Lower leg skin (tissue), 4 donors: ENCODE measurements at regions not wholly inside any gene's neighbourhood (a gene's known extent, or its start where the extent isn't known, plus 50 kb on each side); places are given as distances from the start of the nearest gene placed in this dataset.

ENCODE experiments used
- DNase-seq, 2 donors: peaks; one replicate each; pipeline ENCODE4 v3.0.0-alpha.2; 2019; ENCODE audit warnings: low spot score in 2 of 2
- H3K4me3 ChIP-seq: fragments of 200-600 bp; sonication (generic); 2 replicates; pipeline ENCODE4 v1.5.1; 2017; ENCODE audit warnings: mild to moderate bottlenecking, low read depth; ENCODE audit not compliant: poor library complexity, severe bottlenecking
- CTCF ChIP-seq, 3 donors: fragments of 450-650 bp; IDR thresholded peaks; one replicate each; pipeline ENCODE4 v1.5.1; 2016; ENCODE audit warnings: antibody characterized with exemption in 3 of 3, mild to moderate bottlenecking in 3 of 3, moderate library complexity in 2 of 3
- POLR2A ChIP-seq, 2 donors: fragments of 450-650 bp; IDR thresholded peaks; one replicate each; pipeline ENCODE4 v1.6.1; 2016 to 2017; ENCODE audit warnings: antibody characterized with exemption in 2 of 2, mild to moderate bottlenecking in 1 of 2, moderate library complexity in 1 of 2
- WGBS, 2 donors: methylation state at CpG; one replicate each; pipeline ENCODE4 v1.1.5; 2018; 5-methylcytosine and 5-hydroxymethylcytosine counted together
- intact Hi-C: fragments of 100-400 bp; cut with DNase I; formaldehyde crosslinking; loops from one replicate; pipeline ENCODE4 v1.15.0; 2023; ENCODE audit warnings: low total_unique reads

- TF ChIP-seq CTCF (IDR thresholded peaks at IDR 0.05) (no peak), POLR2A (IDR thresholded peaks at IDR 0.05) (no peak)
- no peak overlapping the region for H3K4me3 ChIP-seq
- intact Hi-C loops: loop anchor here (10.0 kb wide), 1 partner anchor 156 kb away; the partner anchor contains the start of gene RUNX3
- WGBS, 2 donors: 79 to 89% methylated on average over 13 of the region's 13 CpGs
- no peak for DNase-seq
These were observed 141.4 kb downstream of the SYF2 start for GRCh38 chr1:25090707-25091422.

- intact Hi-C loops: loop anchor here (10.0 kb wide), 1 partner anchor 155 kb away; the partner anchor contains the start of gene RUNX3
- DNase-seq: no peak
- 92 to 93% methylated on average over 7 of the region's 7 CpGs for WGBS, 2 donors
These were observed 142.5 kb downstream of the SYF2 start for GRCh38 chr1:25089772-25090171.

GRCh38 chr1:25088946-25089345 is 143.4 kb downstream of the SYF2 start:
- intact Hi-C loops: no loop called here
- no peak overlapping the region for H3K4me3 ChIP-seq
- WGBS, 2 donors: 78 to 85% methylated on average over 7 of the region's 7 CpGs
- TF ChIP-seq CTCF (IDR thresholded peaks at IDR 0.05): no peak
- no peak for TF ChIP-seq POLR2A (IDR thresholded peaks at IDR 0.05)
- no peak for DNase-seq

More at GRCh38 chr1:25089772-25090171, 142.5 kb downstream of the SYF2 start:
- no peak overlapping the region for H3K4me3 ChIP-seq
- no peak for TF ChIP-seq POLR2A (IDR thresholded peaks at IDR 0.05)
- no peak for TF ChIP-seq CTCF (IDR thresholded peaks at IDR 0.05)

GRCh38 chr1:25088180-25088701 is 144.1 kb downstream of the SYF2 start:
- intact Hi-C loops: no loop called here
- DNase-seq: no peak
- H3K4me3 ChIP-seq: no peak overlapping the region
- no peak for TF ChIP-seq CTCF (IDR thresholded peaks at IDR 0.05)
- 80 to 85% methylated on average over 6 of the region's 6 CpGs for WGBS, 2 donors

- intact Hi-C loops: no loop called here
- no peak overlapping the region for H3K4me3 ChIP-seq
- 70 to 76% methylated on average over 3 of the region's 3 CpGs for WGBS, 2 donors
- no peak for DNase-seq
- TF ChIP-seq CTCF (IDR thresholded peaks at IDR 0.05) (no peak), POLR2A (IDR thresholded peaks at IDR 0.05) (no peak)
These were observed 145.7 kb downstream of the SYF2 start for GRCh38 chr1:25086518-25087079.
